Transverse colon (tissue), 4 donors: ENCODE measurements at regions not wholly inside any gene's neighbourhood (a gene's known extent, or its start where the extent isn't known, plus 50 kb on each side); places are given as distances from the start of the nearest gene placed in this dataset.

Experiments
- DNase-seq: peaks from one replicate; pipeline ENCODE4 v3.0.0-alpha.2; 2019
- H3K27ac ChIP-seq, 4 donors: fragments of 200-600 bp; sonication (generic); 2 replicates each; pipeline ENCODE4 v1.5.1; 2016 to 2018; ENCODE audit warnings: inconsistent platforms in 4 of 4
- H3K27me3 ChIP-seq: fragments of 200-600 bp; sonication (generic); 2 replicates; pipeline ENCODE4 v1.5.1; 2017; ENCODE audit warnings: inconsistent platforms
- H3K36me3 ChIP-seq, 4 donors: fragments of 200-600 bp; sonication (generic); 2 replicates each; pipeline ENCODE4 v1.5.1; 2017 to 2019; ENCODE audit warnings: inconsistent platforms in 4 of 4
- H3K4me1 ChIP-seq, 4 donors: fragments of 200-600 bp; sonication (generic); 2 replicates each; pipeline ENCODE4 v1.5.1; 2017 to 2020; ENCODE audit warnings: inconsistent platforms in 4 of 4
- H3K4me3 ChIP-seq, 4 donors: fragments of 200-600 bp; sonication (generic); 1 replicate in 1 of 4; 2 replicates in 3 of 4; pipeline versions ENCODE4 v1.5.1 to v1.6.1; 2017 to 2019; ENCODE audit warnings: inconsistent platforms in 4 of 4
- H3K9me3 ChIP-seq, 2 donors: fragments of 200-600 bp; sonication (generic); 2 replicates each; pipeline ENCODE4 v1.5.1; 2017 to 2019; ENCODE audit warnings: inconsistent platforms in 2 of 2
- EP300 ChIP-seq: sonication (generic); formaldehyde crosslinking; IDR thresholded peaks from one replicate; pipeline ENCODE4 v1.6.1; 2017; ENCODE audit warnings: antibody characterized with exemption, low read depth
- POLR2A ChIP-seq: fragments of 450-650 bp; IDR thresholded peaks from one replicate; pipeline ENCODE4 v1.6.1; 2016; ENCODE audit warnings: antibody characterized with exemption, mild to moderate bottlenecking, moderate library complexity
- POLR2AphosphoS5 ChIP-seq, 3 donors: sonication (generic); formaldehyde crosslinking; IDR thresholded peaks; one replicate each; pipeline ENCODE4 v1.6.1; 2016; ENCODE audit warnings: antibody characterized with exemption in 3 of 3
- WGBS, 2 donors: methylation state at CpG; one replicate each; pipeline ENCODE4 v1.1.5; 2018; ENCODE audit warnings: low coverage in 1 of 2; 5-methylcytosine and 5-hydroxymethylcytosine counted together
- in situ Hi-C, 4 donors: fragments of 200-750 bp; cut with MboI; loops; one replicate each; pipeline versions ENCODE4 v1.15.0 to v1.15.1; 2017; ENCODE audit warnings: low sequenced_read_pairs in 3 of 4, low pct_ligation_motif_present in 1 of 4, low pct_unique_long_range_greater_than_20kb in 1 of 4
- intact Hi-C: fragments of 100-400 bp; cut with DNase I; formaldehyde crosslinking; loops from one replicate; pipeline ENCODE4 v1.15.1; 2023; ENCODE audit warnings: low total_unique reads
- TF ChIP-seq, protein P1 (sequence below), 5 experiments: fragments of 200-600 bp in 3 of 5; fragments of 450-650 bp in 2 of 5; sonication (generic) in 3 of 5; IDR thresholded peaks; 1 replicate in 2 of 5; 2 replicates in 3 of 5; pipeline ENCODE4 v1.5.1; 2016 to 2017; ENCODE audit warnings: antibody characterized with exemption in 5 of 5, inconsistent platforms in 3 of 5, mild to moderate bottlenecking in 2 of 5, moderate library complexity in 1 of 5

DNA sequence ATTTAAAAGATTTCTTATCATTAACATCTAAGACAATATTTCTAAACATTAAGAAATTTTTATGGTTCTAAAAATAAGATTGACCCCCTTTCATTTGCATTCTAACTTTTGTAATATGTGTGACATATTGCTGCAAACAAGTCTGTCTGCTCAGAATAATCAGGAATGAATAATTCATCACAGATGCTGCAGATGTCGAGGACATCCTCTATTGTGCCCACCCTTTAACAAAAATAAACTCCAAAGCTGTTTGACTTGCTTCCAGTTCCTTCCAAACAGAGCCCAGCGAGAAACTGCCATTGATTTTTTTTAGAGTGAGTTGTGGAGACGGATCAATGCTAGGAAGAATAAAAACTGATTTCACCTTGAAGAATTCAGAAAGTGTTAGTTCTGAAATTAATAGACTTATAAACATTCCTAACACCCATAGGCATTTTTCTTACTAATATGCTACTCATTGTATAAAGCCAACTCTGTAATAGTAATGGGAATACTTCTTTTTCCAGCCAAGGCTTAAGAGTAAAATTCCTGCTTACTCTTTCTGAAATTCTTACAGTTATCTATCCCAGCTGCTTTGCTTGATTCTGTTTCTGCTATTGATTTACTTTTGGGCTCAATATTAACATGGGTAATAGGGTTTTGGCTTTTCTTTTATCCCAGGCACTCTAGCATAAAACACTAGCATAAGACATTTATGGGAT, 244.8 kb upstream of the FAM83B start:
- no peaks in the 10 kb centered on the region for H3K36me3 ChIP-seq
- intact Hi-C loops: no loop called here
- H3K27me3 ChIP-seq: no peaks in the 10 kb centered on the region
- in situ Hi-C loops: no loop called here
- no peak overlapping the region for H3K4me3 ChIP-seq
- no peaks in the 10 kb centered on the region for H3K9me3 ChIP-seq
- H3K4me1 ChIP-seq: no peaks in the 10 kb centered on the region
- no peak overlapping the region for H3K27ac ChIP-seq
- DNase-seq: no peak
- 48 to 49% methylated on average over 3 of the region's 3 CpGs for WGBS, 2 donors
- TF ChIP-seq POLR2A (no peak), EP300 (no peak), POLR2AphosphoS5 (IDR thresholded peaks at IDR 0.05) (no peak)
- TF ChIP-seq, protein P1, sequence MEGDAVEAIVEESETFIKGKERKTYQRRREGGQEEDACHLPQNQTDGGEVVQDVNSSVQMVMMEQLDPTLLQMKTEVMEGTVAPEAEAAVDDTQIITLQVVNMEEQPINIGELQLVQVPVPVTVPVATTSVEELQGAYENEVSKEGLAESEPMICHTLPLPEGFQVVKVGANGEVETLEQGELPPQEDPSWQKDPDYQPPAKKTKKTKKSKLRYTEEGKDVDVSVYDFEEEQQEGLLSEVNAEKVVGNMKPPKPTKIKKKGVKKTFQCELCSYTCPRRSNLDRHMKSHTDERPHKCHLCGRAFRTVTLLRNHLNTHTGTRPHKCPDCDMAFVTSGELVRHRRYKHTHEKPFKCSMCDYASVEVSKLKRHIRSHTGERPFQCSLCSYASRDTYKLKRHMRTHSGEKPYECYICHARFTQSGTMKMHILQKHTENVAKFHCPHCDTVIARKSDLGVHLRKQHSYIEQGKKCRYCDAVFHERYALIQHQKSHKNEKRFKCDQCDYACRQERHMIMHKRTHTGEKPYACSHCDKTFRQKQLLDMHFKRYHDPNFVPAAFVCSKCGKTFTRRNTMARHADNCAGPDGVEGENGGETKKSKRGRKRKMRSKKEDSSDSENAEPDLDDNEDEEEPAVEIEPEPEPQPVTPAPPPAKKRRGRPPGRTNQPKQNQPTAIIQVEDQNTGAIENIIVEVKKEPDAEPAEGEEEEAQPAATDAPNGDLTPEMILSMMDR (IDR thresholded peaks at IDR 0.05): no peak

DNA sequence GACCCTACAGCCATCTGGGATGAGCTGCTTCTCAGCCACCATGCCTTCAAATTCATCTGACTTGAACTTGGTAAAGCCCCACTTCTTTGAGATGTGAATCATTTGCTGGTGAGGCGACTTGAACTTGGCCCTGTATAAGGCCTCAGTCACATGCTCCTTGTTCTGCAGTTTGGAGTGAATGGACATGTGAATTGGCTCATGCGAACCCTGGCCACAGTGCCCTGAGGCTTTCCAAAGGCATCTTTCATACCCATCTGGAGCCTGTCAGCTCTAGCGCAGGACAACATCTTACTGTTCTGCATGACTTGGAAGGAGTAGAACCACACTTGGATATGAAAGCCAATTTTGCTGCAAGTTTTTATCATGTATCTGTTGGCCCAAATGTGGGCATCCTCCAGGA, 244.0 kb upstream of the FAM83B start:
- no peak overlapping the region for H3K27ac ChIP-seq
- no peak for DNase-seq
- H3K4me1 ChIP-seq: no peaks in the 10 kb centered on the region
- no peaks in the 10 kb centered on the region for H3K9me3 ChIP-seq
- TF ChIP-seq POLR2AphosphoS5 (IDR thresholded peaks at IDR 0.05): no peak
- TF ChIP-seq, protein P1 (IDR thresholded peaks at IDR 0.05): no peak
- no peaks in the 10 kb centered on the region for H3K36me3 ChIP-seq
- intact Hi-C loops: no loop called here
- in situ Hi-C loops: no loop called here
- no peaks in the 10 kb centered on the region for H3K27me3 ChIP-seq
- WGBS, 2 donors: 72% methylated on average over 3 of the region's 3 CpGs; no CpG with 5 or more reads in 1 of the 2 donors
- H3K4me3 ChIP-seq: no peak overlapping the region

DNA sequence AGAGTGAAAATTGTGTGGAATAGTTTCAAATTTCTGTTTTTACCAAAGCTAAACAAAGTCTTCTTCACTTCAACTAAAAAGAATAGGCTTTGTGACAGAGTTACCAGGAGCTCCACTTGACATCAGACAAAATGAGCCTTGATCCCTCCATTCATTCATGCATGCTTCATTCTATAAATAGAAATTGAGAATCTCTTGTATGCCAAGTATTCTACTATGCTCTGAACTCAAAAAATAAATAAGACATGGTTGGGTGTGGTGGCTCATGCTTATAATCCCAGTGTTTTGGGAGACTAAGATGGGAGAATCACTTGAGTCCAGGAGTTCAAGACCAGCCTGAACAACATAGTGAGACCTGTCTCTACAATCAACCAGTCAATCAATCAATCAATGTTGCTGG, 236.6 kb upstream of the FAM83B start:
- Histone ChIP-seq H3K4me3 (no peak overlapping the region), H3K27ac (no peak overlapping the region), H3K9me3 (no peaks in the 10 kb centered on the region), H3K27me3 (no peaks in the 10 kb centered on the region), H3K4me1 (no peaks in the 10 kb centered on the region), H3K36me3 (no peaks in the 10 kb centered on the region)
- TF ChIP-seq, protein P1 (IDR thresholded peaks at IDR 0.05): no peak
- TF ChIP-seq EP300 (no peak), POLR2AphosphoS5 (IDR thresholded peaks at IDR 0.05) (no peak), POLR2A (no peak)
- DNase-seq: no peak
- in situ Hi-C loops (no loop called here), intact Hi-C loops (no loop called here)

DNA sequence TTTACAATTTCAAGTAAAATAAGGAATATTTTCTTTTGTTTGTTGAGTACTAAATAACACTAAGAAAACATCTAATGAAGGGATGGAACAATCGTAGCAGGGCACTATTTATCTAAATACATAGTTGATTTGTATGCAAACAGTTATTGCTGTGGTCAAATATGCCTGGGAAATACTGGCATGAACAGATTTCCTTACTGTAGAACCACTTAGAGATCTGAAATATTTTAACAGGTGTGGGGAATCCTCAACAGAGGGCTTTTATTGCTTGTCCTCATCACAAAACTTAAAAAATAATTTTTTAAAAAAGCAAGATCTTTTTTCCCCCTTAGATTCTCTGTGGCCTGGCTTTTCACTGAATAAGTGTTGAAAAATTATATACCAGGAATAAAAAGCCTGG, 233.0 kb upstream of the FAM83B start:
- in situ Hi-C loops: no loop called here
- WGBS, 2 donors: 50 to 69% methylated on average over 1 of the region's 1 CpG
- no peaks in the 10 kb centered on the region for H3K27me3 ChIP-seq

More for the DNA sequence above, 233.0 kb upstream of the FAM83B start:
- DNase-seq: no peak
- Histone ChIP-seq H3K4me3 (no peak overlapping the region), H3K36me3 (no peaks in the 10 kb centered on the region), H3K9me3 (no peaks in the 10 kb centered on the region), H3K4me1 (peaks cover 0 to 8% (median 2%) of the 10 kb centered on the region in 4 donors), H3K27ac (no peak overlapping the region)
- intact Hi-C loops: no loop called here
- TF ChIP-seq EP300 (no peak), POLR2AphosphoS5 (IDR thresholded peaks at IDR 0.05) (no peak), POLR2A (no peak)
- TF ChIP-seq, protein P1 (IDR thresholded peaks at IDR 0.05): no peak
